T1000 (cell line): ENCODE measurements at regions not wholly inside any gene's neighbourhood (a gene's known extent, or its start where the extent isn't known, plus 50 kb on each side); places are given as distances from the start of the nearest gene placed in this dataset.

ENCODE experiments used
- DNase-seq: peaks from one replicate; lab custom pipeline; 2025; ENCODE audit warnings: mixed read lengths; lab: John Stamatoyannopoulos, UW

DNA sequence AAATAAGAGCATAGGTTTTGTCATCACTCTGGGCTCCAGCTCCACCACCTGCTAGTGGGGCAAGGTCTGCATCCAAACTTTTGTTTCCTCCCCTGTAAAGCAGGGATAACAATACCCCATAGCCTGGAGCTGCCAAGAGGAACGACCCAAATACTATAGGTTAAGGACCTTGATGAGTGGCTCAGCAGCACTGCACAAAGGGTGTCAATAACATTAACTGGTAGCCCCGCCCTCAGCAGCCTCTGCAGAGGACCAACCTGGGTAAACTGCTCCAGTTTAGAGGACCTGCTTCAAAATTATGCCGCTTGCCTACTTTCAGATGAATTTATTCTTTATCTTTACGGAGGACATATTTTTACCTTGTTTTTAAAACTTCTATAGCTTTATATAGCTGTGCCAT, 65.8 kb upstream of the RIOK3 start:
- no peak for DNase-seq

DNA sequence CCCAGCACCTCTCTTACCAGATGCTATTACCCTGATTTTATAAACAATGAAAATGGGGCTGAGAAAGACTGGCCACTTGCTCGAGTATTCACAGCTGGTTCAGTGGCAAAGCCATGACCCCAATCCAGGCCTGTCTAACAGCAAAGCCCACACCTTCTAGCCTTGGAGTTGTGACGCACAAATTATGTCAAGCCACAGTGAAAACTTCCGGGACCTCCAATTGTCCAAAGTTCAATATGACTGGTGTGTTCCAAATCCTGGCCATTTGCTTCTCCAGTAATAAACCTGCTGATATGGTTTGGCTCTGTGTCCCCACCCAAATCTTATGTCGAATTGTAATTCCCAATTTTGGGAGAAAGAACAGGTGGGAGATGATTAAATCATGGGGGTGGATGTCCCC, 64.7 kb upstream of the RIOK3 start:
- no peak for DNase-seq

DNA sequence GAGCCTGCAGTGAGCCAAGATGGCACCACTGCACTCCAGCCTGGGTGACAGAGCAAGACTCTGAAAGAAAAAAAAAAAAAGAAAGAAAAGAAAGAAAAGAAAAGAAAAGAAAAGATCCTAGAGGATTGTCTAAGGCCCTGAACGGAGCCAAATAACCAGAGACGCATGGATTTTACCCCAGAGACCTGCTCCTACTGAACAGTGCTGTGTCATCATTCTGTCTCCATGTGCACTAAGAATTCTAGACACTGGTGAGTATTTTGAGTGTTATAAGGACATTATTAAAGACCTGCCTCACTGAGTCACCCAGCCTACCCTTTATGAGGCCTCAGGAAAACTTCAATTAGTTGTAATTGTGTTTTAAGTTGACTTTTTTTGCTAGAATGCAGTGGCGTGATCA, 61.9 kb upstream of the RIOK3 start:
- no peak for DNase-seq

DNA sequence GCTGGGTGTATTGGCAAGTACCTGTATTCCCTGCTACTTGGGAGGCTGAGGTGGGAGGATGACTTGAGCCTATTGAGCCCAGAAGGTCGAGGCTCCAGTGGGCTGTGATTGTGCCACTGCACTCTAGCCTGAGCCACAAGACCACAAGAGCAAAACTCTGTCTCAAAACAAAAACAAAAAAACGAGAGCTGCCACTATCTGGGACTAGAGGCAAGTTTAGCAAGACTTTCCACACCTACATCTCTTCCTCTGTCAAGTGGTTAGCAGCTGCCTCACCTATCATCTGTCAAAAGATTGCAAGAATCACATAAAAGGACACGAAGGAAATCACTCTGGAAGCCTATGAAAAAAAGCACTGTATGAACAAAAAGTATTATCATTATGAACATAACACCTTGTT, 55.2 kb upstream of the RIOK3 start:
- no peak for DNase-seq

DNA sequence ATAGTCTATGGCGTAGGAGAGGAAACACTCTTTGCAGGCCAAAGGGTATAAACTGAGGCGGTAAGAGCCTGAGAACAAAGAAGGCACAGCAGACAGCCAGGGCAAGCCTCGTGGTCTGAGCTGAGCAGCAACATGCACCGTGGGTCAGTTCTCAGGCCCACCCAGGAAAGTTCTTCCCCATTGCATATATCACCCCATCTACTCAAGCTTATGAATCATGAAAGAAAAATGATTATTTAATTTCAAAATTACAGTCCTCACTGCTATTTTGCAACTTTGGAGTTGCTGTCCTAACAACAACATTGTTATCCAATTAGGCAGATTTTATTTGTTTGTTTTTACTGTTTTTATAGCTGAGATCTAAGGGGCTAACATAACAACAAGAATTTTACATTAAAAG, 54.7 kb upstream of the RIOK3 start:
- DNase-seq: no peak

DNA sequence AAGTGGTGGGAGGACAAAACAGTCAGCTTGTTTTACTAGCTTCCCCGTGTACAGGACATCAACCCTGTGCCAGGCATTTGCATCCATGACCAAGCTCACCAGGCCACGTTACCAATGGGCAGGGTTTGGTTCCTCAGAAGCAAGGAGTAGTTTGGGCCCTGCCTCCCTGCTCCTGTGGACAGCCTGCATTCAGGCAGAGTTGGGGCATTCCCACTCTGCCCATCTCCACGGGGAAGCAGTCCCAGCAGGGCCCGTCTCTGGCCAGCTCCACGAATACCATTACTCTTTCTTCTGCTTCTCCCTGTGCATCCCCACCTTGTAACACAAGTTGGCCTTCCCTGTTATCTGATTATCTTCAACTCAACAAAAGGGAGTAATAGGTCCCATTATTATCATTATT, 54.0 kb upstream of the RIOK3 start:
- no peak for DNase-seq

DNA sequence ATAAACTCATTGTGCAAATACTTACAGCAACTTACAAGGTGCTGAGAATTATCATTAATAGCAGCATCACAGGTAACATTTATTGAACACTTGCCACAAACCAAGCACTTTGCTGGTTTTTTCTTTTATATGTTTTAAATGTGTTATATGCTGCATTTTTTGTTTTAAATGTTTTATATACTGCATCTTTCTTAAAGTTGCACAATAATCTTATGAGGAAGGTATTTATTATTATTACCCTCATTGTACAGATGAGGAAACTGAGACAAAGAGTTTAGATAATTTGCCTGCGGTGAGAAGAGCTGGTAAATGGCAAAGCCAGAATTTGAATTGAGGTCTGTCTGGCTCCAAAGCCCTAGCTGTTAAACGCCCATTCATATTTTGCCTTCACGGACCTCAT, 52.2 kb upstream of the RIOK3 start:
- no peak for DNase-seq

DNA sequence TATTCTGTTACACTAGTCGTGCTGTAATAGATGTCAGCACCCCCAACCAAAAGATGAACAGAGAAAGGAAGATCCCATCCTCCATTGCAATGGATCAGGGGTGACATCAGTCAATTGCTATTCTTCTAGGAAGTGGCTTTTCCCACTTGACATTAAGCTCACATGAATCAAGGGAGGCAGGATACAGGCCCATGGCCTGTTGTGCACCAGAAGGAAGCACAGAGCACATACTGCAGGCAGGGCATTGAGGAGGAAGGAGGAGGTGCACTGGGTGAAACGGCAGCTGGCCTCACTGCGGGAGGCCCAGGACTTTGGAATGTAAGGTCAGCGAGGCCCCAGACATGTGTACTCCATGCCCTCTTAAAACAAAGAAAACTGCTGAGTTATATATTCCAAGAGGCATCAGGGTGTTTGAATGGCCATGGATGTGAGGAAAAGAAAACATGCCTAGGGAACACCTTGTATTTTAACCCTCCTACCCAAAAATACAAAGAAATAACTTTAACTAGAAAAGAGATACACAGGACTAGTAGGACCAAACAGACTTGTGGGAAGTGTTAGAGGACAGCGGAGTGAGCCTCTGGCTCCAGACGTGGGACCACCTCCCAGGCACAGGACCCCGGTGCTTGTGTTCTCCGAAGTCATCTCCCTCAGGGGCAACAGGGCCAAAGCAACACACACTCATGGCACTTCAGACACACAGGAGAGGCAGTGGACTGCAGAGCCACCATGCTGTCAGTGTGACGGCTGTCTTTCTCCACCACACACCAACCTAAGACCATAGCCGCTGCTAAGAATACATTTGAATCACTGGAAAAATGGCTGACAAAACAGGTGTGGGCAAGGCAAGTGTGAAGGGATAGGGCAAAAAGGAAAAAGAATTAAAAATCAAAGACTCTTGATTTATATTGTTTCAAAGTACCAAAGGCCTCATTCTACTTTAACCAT, 51.4 kb upstream of the RIOK3 start:
- peak; percentile 14 for DNase-seq
